GM20000 (cell line): ENCODE measurements at regions not wholly inside any gene's neighbourhood (a gene's known extent, or its start where the extent isn't known, plus 50 kb on each side); places are given as distances from the start of the nearest gene placed in this dataset.

ENCODE experiments used
- DNase-seq: peaks from one replicate; pipeline ENCODE4 v3.0.0; 2012; ENCODE audit warnings: low spot score
- CTCF ChIP-seq: IDR thresholded peaks from 2 replicates; pipeline ENCODE4 v1.5.1; 2012; ENCODE audit warnings: mild to moderate bottlenecking, control low read depth; ENCODE audit errors: extremely low read depth, missing control alignments

DNA sequence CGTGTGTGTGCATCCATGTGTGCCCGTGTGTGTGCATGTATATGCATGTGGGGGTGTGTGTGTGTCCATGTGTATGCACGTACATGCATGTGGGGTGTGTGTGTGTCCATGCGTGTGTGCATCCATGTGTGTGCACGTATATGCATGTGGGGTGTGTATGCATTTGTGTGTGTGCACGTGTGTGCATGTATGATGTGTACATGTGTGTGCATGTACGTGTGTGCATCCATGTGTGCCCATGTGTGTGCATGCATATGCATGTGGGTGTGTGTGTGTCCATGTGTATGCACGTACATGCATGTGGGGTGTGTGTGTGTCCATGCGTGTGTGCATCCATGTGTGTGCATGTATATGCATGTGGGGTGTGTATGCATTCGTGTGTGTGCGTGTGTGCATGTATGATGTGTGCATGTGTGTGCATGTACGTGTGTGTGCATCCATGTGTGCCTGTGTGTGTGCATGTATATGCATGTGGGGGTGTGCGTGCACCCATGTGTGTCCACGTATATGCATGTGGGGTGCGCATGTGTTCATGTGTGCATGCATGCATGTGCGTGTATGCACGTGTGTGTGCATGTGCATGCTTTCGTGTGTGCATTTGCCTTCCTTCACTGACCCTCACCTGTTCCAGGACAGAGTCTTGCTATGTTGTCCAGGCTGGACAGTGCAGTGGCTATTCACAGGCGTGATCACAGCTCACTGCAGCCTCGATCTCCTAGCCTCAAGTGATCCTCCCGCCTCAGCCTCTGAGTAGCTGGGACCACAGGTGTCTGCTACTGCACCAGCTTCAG lies 129.6 kb upstream of the TNRC6C start:
- no peak for DNase-seq
- TF ChIP-seq CTCF = no peak

GRCh38 chr17:77829843-77830799 lies 128.4 kb upstream of the TNRC6C start:
- TF ChIP-seq CTCF = no peak
- no peak for DNase-seq

DNA sequence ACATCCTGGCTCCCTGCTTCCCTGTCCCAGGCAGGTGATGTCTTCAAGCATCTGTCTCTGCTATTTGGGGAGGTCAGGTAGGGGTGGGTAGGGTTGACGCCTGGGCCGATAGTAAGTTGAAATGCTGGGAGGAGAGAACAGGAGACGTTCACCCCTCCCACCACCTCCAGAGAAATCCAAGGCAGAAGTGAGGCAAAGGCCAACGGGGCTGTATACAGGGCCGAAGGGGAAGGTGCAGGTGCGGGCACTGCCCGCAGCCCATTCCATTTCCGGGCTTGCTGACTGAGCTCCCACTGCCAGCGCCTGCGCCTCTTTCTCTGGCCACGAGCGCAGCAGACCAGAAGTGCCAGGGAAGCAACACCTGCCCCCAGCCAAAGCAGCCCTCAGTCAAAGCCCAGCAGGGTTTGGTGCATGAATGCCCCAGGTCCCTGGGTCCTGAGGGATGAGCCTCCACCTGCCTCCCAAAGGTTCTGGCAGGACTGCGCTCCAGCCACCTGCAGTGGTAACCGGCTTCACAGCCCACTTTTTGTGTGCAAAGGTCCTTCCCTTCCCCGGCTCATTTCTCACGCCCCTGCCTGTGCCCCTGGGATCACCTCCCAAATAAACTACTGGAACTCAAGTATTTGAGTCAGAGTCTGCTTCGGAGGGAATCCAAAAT lies 127.6 kb upstream of the TNRC6C start:
- no peak for DNase-seq
- TF ChIP-seq CTCF = no peak

- no peak for DNase-seq
Measured at GRCh38 chr17:77831474-77832179, 126.9 kb upstream of the TNRC6C start.

GRCh38 chr17:77832180-77832560 lies 126.3 kb upstream of the TNRC6C start:
- DNase-seq = no peak
- no peak for TF ChIP-seq CTCF

More at GRCh38 chr17:77831474-77832179, 126.9 kb upstream of the TNRC6C start:
- TF ChIP-seq CTCF = no peak

GRCh38 chr17:77833769-77834168 lies 124.7 kb upstream of the TNRC6C start:
- DNase-seq = no peak
- no peak for TF ChIP-seq CTCF
